Kidney (tissue), 13 donors: ENCODE measurements at regions not wholly inside any gene's neighbourhood (a gene's known extent, or its start where the extent isn't known, plus 50 kb on each side); places are given as distances from the start of the nearest gene placed in this dataset.

ENCODE experiments used
- DNase-seq, 5 donors: peaks; one replicate each; pipeline ENCODE4 v3.0.0-alpha.2; 2013 to 2020
- FAIRE-seq: peaks from 2 replicates; lab custom pipeline; 2012; peaks lifted over from hg19 to GRCh38; lab: Jason Lieb, UNC
- H3K27ac ChIP-seq, 2 donors: one replicate each; pipeline ENCODE4 v1.7.0; 2013; ENCODE audit warnings: low read depth in 2 of 2, low read length in 2 of 2, inconsistent platforms in 1 of 2
- H3K27me3 ChIP-seq: one replicate; pipeline ENCODE4 v1.7.1; 2013; ENCODE audit warnings: low read length, inconsistent platforms; ENCODE audit not compliant: control insufficient read depth, insufficient read depth
- H3K36me3 ChIP-seq, 3 donors: one replicate each; pipeline versions ENCODE4 v1.7.0 to v1.7.1; 2013; ENCODE audit warnings: low read length in 3 of 3, control low read depth in 1 of 3, inconsistent platforms in 1 of 3; ENCODE audit not compliant: insufficient read depth in 3 of 3, control insufficient read depth in 2 of 3
- H3K4me1 ChIP-seq, 3 donors: one replicate each; pipeline versions ENCODE4 v1.7.0 to v1.7.1; 2013; ENCODE audit warnings: low read length in 3 of 3, inconsistent platforms in 1 of 3, low read depth in 1 of 3; ENCODE audit not compliant: control insufficient read depth in 2 of 3, insufficient read depth in 2 of 3
- H3K4me3 ChIP-seq, 3 donors: one replicate each; pipeline versions ENCODE4 v1.7.0 to v1.8.1; 2013; ENCODE audit warnings: low read length in 3 of 3, control low read depth in 1 of 3, inconsistent platforms in 1 of 3
- H3K9ac ChIP-seq, 3 donors: one replicate each; pipeline versions ENCODE4 v1.7.0 to v1.7.1; 2013; ENCODE audit warnings: low read length in 3 of 3, control low read depth in 1 of 3, inconsistent platforms in 1 of 3
- H3K9me3 ChIP-seq, 3 donors: one replicate each; pipeline versions ENCODE4 v1.7.0 to v1.7.1; 2013; ENCODE audit warnings: low read length in 3 of 3, control low read depth in 1 of 3, inconsistent platforms in 1 of 3; ENCODE audit not compliant: control insufficient read depth in 2 of 3, insufficient read depth in 1 of 3
- intact Hi-C: fragments of 100-400 bp; cut with DNase I; formaldehyde crosslinking; loops from one replicate; pipeline ENCODE4 v1.11.1; 2022
- TF ChIP-seq, protein P1 (sequence below): IDR thresholded peaks from 3 replicates; pipeline ENCODE4 v1.5.1; 2012; ENCODE audit warnings: mild to moderate bottlenecking, moderate library complexity, borderline replicate concordance; ENCODE audit not compliant: insufficient read depth; ENCODE audit errors: extremely low read depth
- donor health status: control.
- donor health status: control.
- donor health status: control.
- donor health status: control.
- donor health status: control.
- donor health status: DM: yes; HTN: yes; CAD: no.
- donor health status: Normal renal cell carcinoma (clear cell type).

DNA sequence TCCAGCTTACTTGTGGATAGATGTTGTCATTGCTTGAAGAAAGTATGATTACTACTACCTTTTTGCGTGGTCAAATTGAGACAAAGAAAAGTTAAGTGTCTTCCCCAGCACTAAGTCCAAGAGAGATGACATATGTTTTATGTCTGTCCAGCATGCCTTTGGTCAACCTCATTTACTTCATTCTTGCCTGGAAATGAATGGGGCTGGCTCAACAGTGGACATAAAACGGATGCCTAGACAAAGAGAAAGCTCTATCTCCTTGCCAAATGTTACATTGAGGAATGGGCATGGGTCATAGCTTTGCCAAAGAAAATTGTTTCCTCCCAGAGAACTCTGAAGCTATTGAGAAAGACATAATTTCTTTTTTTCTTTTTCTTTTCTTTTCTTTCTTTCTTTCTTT lies 82.4 kb upstream of the PLPPR4 start:
- no peaks in the 10 kb centered on the region for H3K36me3 ChIP-seq
- no peak overlapping the region for H3K27ac ChIP-seq
- H3K4me1 ChIP-seq: no peaks in the 10 kb centered on the region
- H3K4me3 ChIP-seq: no peak overlapping the region
- no peaks in the 10 kb centered on the region for H3K27me3 ChIP-seq
- no peak for FAIRE-seq
- intact Hi-C loops: loop anchor here (5.0 kb wide), 1 partner anchor 535 kb away; no protein-coding TSS in a partner anchor
- no peaks in the 10 kb centered on the region for H3K9me3 ChIP-seq
- TF ChIP-seq, protein P1, sequence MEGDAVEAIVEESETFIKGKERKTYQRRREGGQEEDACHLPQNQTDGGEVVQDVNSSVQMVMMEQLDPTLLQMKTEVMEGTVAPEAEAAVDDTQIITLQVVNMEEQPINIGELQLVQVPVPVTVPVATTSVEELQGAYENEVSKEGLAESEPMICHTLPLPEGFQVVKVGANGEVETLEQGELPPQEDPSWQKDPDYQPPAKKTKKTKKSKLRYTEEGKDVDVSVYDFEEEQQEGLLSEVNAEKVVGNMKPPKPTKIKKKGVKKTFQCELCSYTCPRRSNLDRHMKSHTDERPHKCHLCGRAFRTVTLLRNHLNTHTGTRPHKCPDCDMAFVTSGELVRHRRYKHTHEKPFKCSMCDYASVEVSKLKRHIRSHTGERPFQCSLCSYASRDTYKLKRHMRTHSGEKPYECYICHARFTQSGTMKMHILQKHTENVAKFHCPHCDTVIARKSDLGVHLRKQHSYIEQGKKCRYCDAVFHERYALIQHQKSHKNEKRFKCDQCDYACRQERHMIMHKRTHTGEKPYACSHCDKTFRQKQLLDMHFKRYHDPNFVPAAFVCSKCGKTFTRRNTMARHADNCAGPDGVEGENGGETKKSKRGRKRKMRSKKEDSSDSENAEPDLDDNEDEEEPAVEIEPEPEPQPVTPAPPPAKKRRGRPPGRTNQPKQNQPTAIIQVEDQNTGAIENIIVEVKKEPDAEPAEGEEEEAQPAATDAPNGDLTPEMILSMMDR: no peak
- H3K9ac ChIP-seq: no peak overlapping the region
- no peak for DNase-seq

DNA sequence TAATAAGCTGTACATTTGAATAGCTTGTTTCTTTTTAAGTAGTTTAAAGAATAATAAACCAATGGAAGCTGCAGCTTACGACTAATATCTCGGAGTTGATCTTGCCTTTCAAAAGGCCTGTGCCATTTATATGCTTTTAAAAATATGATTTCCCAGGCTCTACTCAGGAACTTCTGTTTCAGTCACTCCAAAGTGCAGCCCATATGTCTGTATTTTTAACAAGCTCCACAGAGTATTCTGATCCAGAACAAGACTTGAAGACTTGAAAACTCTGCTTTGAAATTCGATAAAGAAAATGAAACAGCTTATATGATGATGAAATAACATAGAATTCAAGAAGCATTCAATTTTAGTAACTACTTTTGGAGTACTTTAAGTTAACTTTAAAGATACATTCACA lies 79.1 kb upstream of the PLPPR4 start:
- Histone ChIP-seq H3K36me3 (no peaks in the 10 kb centered on the region), H3K27ac (no peak overlapping the region), H3K9ac (no peak overlapping the region), H3K4me1 (no peaks in the 10 kb centered on the region), H3K4me3 (no peak overlapping the region), H3K27me3 (no peaks in the 10 kb centered on the region), H3K9me3 (no peaks in the 10 kb centered on the region)
- DNase-seq: no peak
- intact Hi-C loops: no loop called here
- TF ChIP-seq, protein P1: no peak
- FAIRE-seq: no peak

DNA sequence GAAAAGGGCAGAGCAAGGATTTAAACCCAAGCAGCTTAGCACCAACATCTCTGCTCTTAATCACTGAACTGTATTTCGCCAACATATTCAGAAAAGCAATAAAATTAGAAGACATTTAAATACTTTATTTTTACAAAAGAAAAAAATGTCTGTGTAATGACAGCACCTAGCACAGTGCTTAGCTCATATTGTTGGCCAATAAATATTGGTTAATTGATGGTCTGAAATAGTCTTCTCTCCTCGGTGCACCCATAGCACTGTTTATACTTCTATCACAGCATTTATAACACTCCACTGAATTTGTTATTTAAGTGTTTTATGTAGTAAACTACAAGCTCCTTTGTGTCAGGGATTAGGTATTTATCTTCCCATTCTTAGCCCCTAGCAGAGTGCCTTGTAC lies 70.9 kb upstream of the PLPPR4 start:
- Histone ChIP-seq H3K36me3 (no peaks in the 10 kb centered on the region), H3K4me3 (no peak overlapping the region), H3K9me3 (no peaks in the 10 kb centered on the region), H3K9ac (no peak overlapping the region), H3K27me3 (no peaks in the 10 kb centered on the region), H3K27ac (no peak overlapping the region), H3K4me1 (no peaks in the 10 kb centered on the region)
- intact Hi-C loops: no loop called here
- TF ChIP-seq, protein P1: no peak
- DNase-seq (no peak), FAIRE-seq (no peak)

DNA sequence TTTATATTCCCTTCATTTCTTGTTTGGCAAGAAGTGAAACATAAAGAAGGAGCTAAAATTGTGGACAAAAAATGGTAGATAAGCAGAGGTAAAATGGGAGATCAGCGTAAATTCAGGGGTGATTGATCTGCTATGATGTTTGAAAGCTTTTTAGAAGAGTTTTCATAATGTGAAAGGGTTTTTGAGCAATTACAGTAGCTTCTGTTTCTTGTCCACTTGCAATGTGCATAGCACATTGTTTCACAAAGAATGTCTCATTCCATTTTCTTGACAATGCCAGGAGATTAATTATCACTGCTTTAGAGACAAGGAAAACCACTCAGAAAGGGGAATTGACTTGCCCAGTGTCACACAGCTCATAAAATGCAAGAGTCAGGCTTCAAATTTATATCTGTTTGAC lies 65.9 kb upstream of the PLPPR4 start:
- intact Hi-C loops: no loop called here
- FAIRE-seq: no peak
- H3K27ac ChIP-seq: no peak overlapping the region

More for the DNA sequence above, 65.9 kb upstream of the PLPPR4 start:
- TF ChIP-seq, protein P1: no peak
- no peak for DNase-seq
- no peaks in the 10 kb centered on the region for H3K27me3 ChIP-seq
- H3K4me1 ChIP-seq: no peaks in the 10 kb centered on the region
- H3K9me3 ChIP-seq: no peaks in the 10 kb centered on the region
- H3K36me3 ChIP-seq: no peaks in the 10 kb centered on the region
- no peak overlapping the region for H3K4me3 ChIP-seq
- no peak overlapping the region for H3K9ac ChIP-seq
